ENCODE measurements at regions not wholly inside any gene's neighbourhood (a gene's known extent, or its start where the extent isn't known, plus 50 kb on each side); places are given as distances from the start of the nearest gene placed in this dataset.

- H3K36me3 ChIP-seq (ENCODE audit: control insufficient read depth in 2 of 2, insufficient read depth in 2 of 2, low read length in 1 of 2) = no peaks in the 10 kb centered on the region
- DNase-seq (ENCODE audit: low read depth in 6 of 9, low spot score in 9 of 9) = peak in 3 of 9 donors; percentile 13 to 45 (median 24)
- H3K9me3 ChIP-seq (ENCODE audit: control insufficient read depth in 2 of 2, insufficient read depth in 1 of 2, low read length in 1 of 2) = no peaks in the 10 kb centered on the region
- H3K27me3 ChIP-seq (ENCODE audit: control insufficient read depth in 2 of 2, insufficient read depth in 1 of 2, low read length in 1 of 2) = no peaks in the 10 kb centered on the region
- 6% methylated on average over 3 of the region's 3 CpGs for WGBS
- peak overlapping the region; percentile 80 to 82 for H3K27ac ChIP-seq (ENCODE audit: low read depth in 1 of 2, low read length in 1 of 2)
- peaks cover 21 to 23% of the 10 kb centered on the region in 2 donors for H3K4me1 ChIP-seq (ENCODE audit: control insufficient read depth in 2 of 2, insufficient read depth in 2 of 2, low read length in 2 of 2)
- H3K4me3 ChIP-seq (ENCODE audit: low read length in 2 of 2) = peak overlapping the region in 1 of 2 donors; percentile 28
Observed at GRCh38 chr12:92362785-92363184, 217.1 kb upstream of the BTG1 start.

GRCh38 chr12:92362126-92362525 lies 216.5 kb upstream of the BTG1 start:
- no peak overlapping the region for H3K4me3 ChIP-seq (ENCODE audit: low read length in 2 of 2)
- no peaks in the 10 kb centered on the region for H3K36me3 ChIP-seq (ENCODE audit: control insufficient read depth in 2 of 2, insufficient read depth in 2 of 2, low read length in 1 of 2)
- no peak for DNase-seq (ENCODE audit: low read depth in 6 of 9, low spot score in 9 of 9)
- no peaks in the 10 kb centered on the region for H3K27me3 ChIP-seq (ENCODE audit: control insufficient read depth in 2 of 2, insufficient read depth in 1 of 2, low read length in 1 of 2)
- no peak overlapping the region for H3K27ac ChIP-seq (ENCODE audit: low read depth in 1 of 2, low read length in 1 of 2)
- H3K9me3 ChIP-seq (ENCODE audit: control insufficient read depth in 2 of 2, insufficient read depth in 1 of 2, low read length in 1 of 2) = no peaks in the 10 kb centered on the region
- WGBS = 77% methylated on average over 6 of the region's 6 CpGs
- peaks cover 21 to 23% of the 10 kb centered on the region in 2 donors for H3K4me1 ChIP-seq (ENCODE audit: control insufficient read depth in 2 of 2, insufficient read depth in 2 of 2, low read length in 2 of 2)

GRCh38 chr12:92360543-92360942 lies 214.9 kb upstream of the BTG1 start:
- Histone ChIP-seq H3K27me3 (ENCODE audit: control insufficient read depth in 2 of 2, insufficient read depth in 1 of 2, low read length in 1 of 2) (no peaks in the 10 kb centered on the region), H3K27ac (ENCODE audit: low read depth in 1 of 2, low read length in 1 of 2) (peak overlapping the region in 1 of 2 donors; percentile 65), H3K9me3 (ENCODE audit: control insufficient read depth in 2 of 2, insufficient read depth in 1 of 2, low read length in 1 of 2) (no peaks in the 10 kb centered on the region), H3K36me3 (ENCODE audit: control insufficient read depth in 2 of 2, insufficient read depth in 2 of 2, low read length in 1 of 2) (no peaks in the 10 kb centered on the region), H3K4me3 (ENCODE audit: low read length in 2 of 2) (no peak overlapping the region), H3K4me1 (ENCODE audit: control insufficient read depth in 2 of 2, insufficient read depth in 2 of 2, low read length in 2 of 2) (peaks cover 21 to 30% of the 10 kb centered on the region in 2 donors)
- WGBS = 50% methylated on average over 2 of the region's 2 CpGs
- DNase-seq (ENCODE audit: low read depth in 6 of 9, low spot score in 9 of 9) = peak in 2 of 9 donors; percentile 24 to 60

- H3K4me3 ChIP-seq (ENCODE audit: low read length in 2 of 2) = no peak overlapping the region
- no peaks in the 10 kb centered on the region for H3K27me3 ChIP-seq (ENCODE audit: control insufficient read depth in 2 of 2, insufficient read depth in 1 of 2, low read length in 1 of 2)
- H3K4me1 ChIP-seq (ENCODE audit: control insufficient read depth in 2 of 2, insufficient read depth in 2 of 2, low read length in 2 of 2) = peaks cover 19 to 28% of the 10 kb centered on the region in 2 donors
- H3K9me3 ChIP-seq (ENCODE audit: control insufficient read depth in 2 of 2, insufficient read depth in 1 of 2, low read length in 1 of 2) = no peaks in the 10 kb centered on the region
- 97% methylated on average over 2 of the region's 2 CpGs for WGBS
- no peaks in the 10 kb centered on the region for H3K36me3 ChIP-seq (ENCODE audit: control insufficient read depth in 2 of 2, insufficient read depth in 2 of 2, low read length in 1 of 2)
- DNase-seq (ENCODE audit: low read depth in 6 of 9, low spot score in 9 of 9) = no peak
- H3K27ac ChIP-seq (ENCODE audit: low read depth in 1 of 2, low read length in 1 of 2) = no peak overlapping the region
Observed at GRCh38 chr12:92359581-92360209, 214.0 kb upstream of the BTG1 start.

- H3K4me1 ChIP-seq (ENCODE audit: control insufficient read depth in 2 of 2, insufficient read depth in 2 of 2, low read length in 2 of 2) = peaks cover 2 to 8% of the 10 kb centered on the region in 2 donors
- H3K9me3 ChIP-seq (ENCODE audit: control insufficient read depth in 2 of 2, insufficient read depth in 1 of 2, low read length in 1 of 2) = no peaks in the 10 kb centered on the region
- H3K4me3 ChIP-seq (ENCODE audit: low read length in 2 of 2) = no peak overlapping the region
- no peak for DNase-seq (ENCODE audit: low read depth in 6 of 9, low spot score in 9 of 9)
- H3K27me3 ChIP-seq (ENCODE audit: control insufficient read depth in 2 of 2, insufficient read depth in 1 of 2, low read length in 1 of 2) = no peaks in the 10 kb centered on the region
- 97% methylated on average over 5 of the region's 5 CpGs for WGBS
- H3K27ac ChIP-seq (ENCODE audit: low read depth in 1 of 2, low read length in 1 of 2) = no peak overlapping the region
- H3K36me3 ChIP-seq (ENCODE audit: control insufficient read depth in 2 of 2, insufficient read depth in 2 of 2, low read length in 1 of 2) = no peaks in the 10 kb centered on the region
Observed at GRCh38 chr12:92357584-92358261, 212.1 kb upstream of the BTG1 start.

GRCh38 chr12:92356425-92356824 lies 210.8 kb upstream of the BTG1 start:
- no peak overlapping the region for H3K27ac ChIP-seq (ENCODE audit: low read depth in 1 of 2, low read length in 1 of 2)
- H3K4me1 ChIP-seq (ENCODE audit: control insufficient read depth in 2 of 2, insufficient read depth in 2 of 2, low read length in 2 of 2) = peaks cover 0 to 7% of the 10 kb centered on the region in 2 donors
- H3K36me3 ChIP-seq (ENCODE audit: control insufficient read depth in 2 of 2, insufficient read depth in 2 of 2, low read length in 1 of 2) = no peaks in the 10 kb centered on the region
- H3K4me3 ChIP-seq (ENCODE audit: low read length in 2 of 2) = no peak overlapping the region
- WGBS = 77% methylated on average over 2 of the region's 2 CpGs
- DNase-seq (ENCODE audit: low read depth in 6 of 9, low spot score in 9 of 9) = no peak
- H3K27me3 ChIP-seq (ENCODE audit: control insufficient read depth in 2 of 2, insufficient read depth in 1 of 2, low read length in 1 of 2) = no peaks in the 10 kb centered on the region
- H3K9me3 ChIP-seq (ENCODE audit: control insufficient read depth in 2 of 2, insufficient read depth in 1 of 2, low read length in 1 of 2) = no peaks in the 10 kb centered on the region

- H3K27ac ChIP-seq (ENCODE audit: low read depth in 1 of 2, low read length in 1 of 2) = no peak overlapping the region
- H3K36me3 ChIP-seq (ENCODE audit: control insufficient read depth in 2 of 2, insufficient read depth in 2 of 2, low read length in 1 of 2) = no peaks in the 10 kb centered on the region
- 99% methylated on average over 1 of the region's 1 CpG for WGBS
- no peaks in the 10 kb centered on the region for H3K9me3 ChIP-seq (ENCODE audit: control insufficient read depth in 2 of 2, insufficient read depth in 1 of 2, low read length in 1 of 2)
- H3K27me3 ChIP-seq (ENCODE audit: control insufficient read depth in 2 of 2, insufficient read depth in 1 of 2, low read length in 1 of 2) = no peaks in the 10 kb centered on the region
- no peak overlapping the region for H3K4me3 ChIP-seq (ENCODE audit: low read length in 2 of 2)
- DNase-seq (ENCODE audit: low read depth in 6 of 9, low spot score in 9 of 9) = no peak
- no peaks in the 10 kb centered on the region for H3K4me1 ChIP-seq (ENCODE audit: control insufficient read depth in 2 of 2, insufficient read depth in 2 of 2, low read length in 2 of 2)
Observed at GRCh38 chr12:92349635-92350034, 204.0 kb upstream of the BTG1 start.

GRCh38 chr12:92342574-92342973 lies 196.9 kb upstream of the BTG1 start:
- WGBS = 96% methylated on average over 1 of the region's 1 CpG
- peaks cover 0 to 4% of the 10 kb centered on the region in 2 donors for H3K4me1 ChIP-seq (ENCODE audit: control insufficient read depth in 2 of 2, insufficient read depth in 2 of 2, low read length in 2 of 2)
- H3K9me3 ChIP-seq (ENCODE audit: control insufficient read depth in 2 of 2, insufficient read depth in 1 of 2, low read length in 1 of 2) = no peaks in the 10 kb centered on the region
- no peaks in the 10 kb centered on the region for H3K36me3 ChIP-seq (ENCODE audit: control insufficient read depth in 2 of 2, insufficient read depth in 2 of 2, low read length in 1 of 2)
- H3K27ac ChIP-seq (ENCODE audit: low read depth in 1 of 2, low read length in 1 of 2) = no peak overlapping the region
- no peak for DNase-seq (ENCODE audit: low read depth in 6 of 9, low spot score in 9 of 9)
- H3K27me3 ChIP-seq (ENCODE audit: control insufficient read depth in 2 of 2, insufficient read depth in 1 of 2, low read length in 1 of 2) = no peaks in the 10 kb centered on the region
- no peak overlapping the region for H3K4me3 ChIP-seq (ENCODE audit: low read length in 2 of 2)

GRCh38 chr12:92341065-92341668 lies 195.5 kb upstream of the BTG1 start:
- Histone ChIP-seq H3K36me3 (ENCODE audit: control insufficient read depth in 2 of 2, insufficient read depth in 2 of 2, low read length in 1 of 2) (no peaks in the 10 kb centered on the region), H3K27ac (ENCODE audit: low read depth in 1 of 2, low read length in 1 of 2) (peak overlapping the region in 1 of 2 donors; percentile 60), H3K9me3 (ENCODE audit: control insufficient read depth in 2 of 2, insufficient read depth in 1 of 2, low read length in 1 of 2) (no peaks in the 10 kb centered on the region), H3K4me1 (ENCODE audit: control insufficient read depth in 2 of 2, insufficient read depth in 2 of 2, low read length in 2 of 2) (peaks cover 0 to 4% of the 10 kb centered on the region in 2 donors), H3K27me3 (ENCODE audit: control insufficient read depth in 2 of 2, insufficient read depth in 1 of 2, low read length in 1 of 2) (no peaks in the 10 kb centered on the region), H3K4me3 (ENCODE audit: low read length in 2 of 2) (no peak overlapping the region)
- DNase-seq (ENCODE audit: low read depth in 6 of 9, low spot score in 9 of 9) = peak in 1 of 9 donors; percentile 16
- WGBS = 66% methylated on average over 13 of the region's 13 CpGs

Data from thymus (tissue), 11 donors.